A549 (cell line): ENCODE measurements at regions not wholly inside any gene's neighbourhood (a gene's known extent, or its start where the extent isn't known, plus 50 kb on each side); places are given as distances from the start of the nearest gene placed in this dataset.

Experiments used
- ATAC-seq, 2 experiments: fragments of 200-7000 bp in 1 of 2; fragments of >200 bp in 1 of 2; cut with Nextera tagmentation in 1 of 2; cut with Tn5 transposase in 1 of 2; 3 replicates each; pipeline versions ENCODE4 v1.8.0 to v1.9.1; 2018 to 2020; ENCODE audit warnings: mild to moderate bottlenecking in 1 of 2, moderate library complexity in 1 of 2
- CTCF ChIA-PET: fragments of 300-600 bp; sonication (Branson Sonifier 250); formaldehyde crosslinking; extraction: SDS; loops from one replicate; lab custom pipeline; 2021; ENCODE audit warnings: antibody characterized with exemption, inconsistent platforms; lab: Yijun Ruan, JAX
- POLR2A ChIA-PET: fragments of 350-600 bp; formaldehyde crosslinking; extraction: SDS; loops from one replicate; lab custom pipeline; 2021; ENCODE audit warnings: antibody characterized with exemption, inconsistent platforms; lab: Yijun Ruan, JAX
- DNase-seq, 2 experiments: peaks; one replicate each; pipeline versions ENCODE4 v3.0.0 to v3.0.0-alpha.2; 2011 to 2016; ENCODE audit warnings: low read depth in 1 of 2, low spot score in 1 of 2
- FAIRE-seq: peaks from 2 replicates; lab custom pipeline; 2011; peaks lifted over from hg19 to GRCh38; lab: Jason Lieb, UNC
- H3K27ac ChIP-seq, 2 experiments: fragments of >200 bp; sonication (Bioruptor Twin); formaldehyde crosslinking; 3 replicates each; pipeline ENCODE4 v1.5.1; 2016 to 2017
- H3K4me1 ChIP-seq: fragments of >200 bp; sonication (Bioruptor Twin); formaldehyde crosslinking; 3 replicates; pipeline ENCODE4 v1.6.1; 2016
- H3K4me2 ChIP-seq: fragments of >200 bp; sonication (Bioruptor Twin); formaldehyde crosslinking; 3 replicates; pipeline ENCODE4 v1.6.1; 2016
- H3K4me3 ChIP-seq: fragments of >200 bp; sonication (Bioruptor Twin); formaldehyde crosslinking; 3 replicates; pipeline ENCODE4 v1.5.1; 2016
- H3K9me3 ChIP-seq: fragments of >200 bp; sonication (Bioruptor Twin); formaldehyde crosslinking; 3 replicates; pipeline ENCODE4 v1.6.1; 2016
- ATOH8 ChIP-seq: fragments of 250-450 bp; sonication (Bioruptor Pico); IDR thresholded peaks from 2 replicates; pipeline ENCODE4 v1.5.0; 2020; ENCODE audit warnings: low read depth, mild to moderate bottlenecking, moderate library complexity
- BCL3 ChIP-seq: fragments of >200 bp; sonication (Bioruptor Twin); formaldehyde crosslinking; IDR thresholded peaks from 3 replicates; pipeline ENCODE4 v1.6.1; 2016
- BHLHE40 ChIP-seq: IDR thresholded peaks from 2 replicates; pipeline ENCODE4 v1.6.1; 2012; ENCODE audit warnings: low read depth, low read length, inconsistent platforms
- CBX2 ChIP-seq: fragments of 200-600 bp; sonication (generic); IDR thresholded peaks from 2 replicates; pipeline ENCODE4 v1.6.1; 2016; ENCODE audit warnings: low read depth, mild to moderate bottlenecking, borderline replicate concordance
- CEBPB ChIP-seq, 2 experiments: fragments of >200 bp in 1 of 2; sonication (Bioruptor Twin) in 1 of 2; formaldehyde crosslinking in 1 of 2; IDR thresholded peaks; 2 replicates each; pipeline ENCODE4 v1.6.1; 2012 to 2016
- CHD2 ChIP-seq: fragments of 150-350 bp; IDR thresholded peaks from 2 replicates; pipeline ENCODE4 v1.6.1; 2014; ENCODE audit warnings: low read length; ENCODE audit not compliant: partially characterized antibody
- CHD4 ChIP-seq: fragments of 200-600 bp; sonication (generic); IDR thresholded peaks from 2 replicates; pipeline ENCODE4 v1.6.1; 2016; ENCODE audit warnings: antibody characterized with exemption, mild to moderate bottlenecking, borderline replicate concordance
- E2F6 ChIP-seq: IDR thresholded peaks from 2 replicates; pipeline ENCODE4 v1.6.1; 2012; ENCODE audit warnings: low read depth, borderline replicate concordance
- EHMT2 ChIP-seq: fragments of 200-600 bp; sonication (generic); IDR thresholded peaks from 2 replicates; pipeline ENCODE4 v1.6.1; 2016; ENCODE audit warnings: antibody characterized with exemption, low read depth, mild to moderate bottlenecking, moderate library complexity
- ESRRA ChIP-seq: fragments of 150-350 bp; IDR thresholded peaks from 2 replicates; pipeline ENCODE4 v1.6.1; 2014; ENCODE audit warnings: mild to moderate bottlenecking, low read length, borderline replicate concordance
- GATA3 ChIP-seq: IDR thresholded peaks from 2 replicates; pipeline ENCODE4 v1.6.1; 2012; ENCODE audit warnings: borderline replicate concordance
- HOXB13 ChIP-seq: fragments of 250-450 bp; sonication (Bioruptor Pico); IDR thresholded peaks from 2 replicates; pipeline ENCODE4 v1.5.0; 2020; ENCODE audit warnings: low read depth, mild to moderate bottlenecking, moderate library complexity
- HOXB5 ChIP-seq: fragments of 250-450 bp; sonication (Bioruptor Pico); IDR thresholded peaks from 2 replicates; pipeline ENCODE4 v1.5.0; 2020; ENCODE audit warnings: mild to moderate bottlenecking, moderate library complexity
- JUN ChIP-seq, 2 experiments: fragments of >200 bp; sonication (Bioruptor Twin); formaldehyde crosslinking; IDR thresholded peaks; 2 replicates in 1 of 2; 3 replicates in 1 of 2; pipeline ENCODE4 v1.6.1; 2016 to 2017
- KDM1A ChIP-seq: fragments of 200-600 bp; sonication (generic); IDR thresholded peaks from 2 replicates; pipeline ENCODE4 v1.6.1; 2016; ENCODE audit warnings: low read depth, mild to moderate bottlenecking
- KDM5A ChIP-seq: fragments of 200-600 bp; sonication (generic); IDR thresholded peaks from 2 replicates; pipeline ENCODE4 v1.6.1; 2016; ENCODE audit warnings: antibody characterized with exemption, mild to moderate bottlenecking
- MAFK ChIP-seq: fragments of 450-650 bp; IDR thresholded peaks from 2 replicates; pipeline ENCODE4 v1.6.1; 2014; ENCODE audit not compliant: partially characterized antibody
- MAX ChIP-seq: IDR thresholded peaks from 2 replicates; pipeline ENCODE4 v1.6.1; 2012
- MYC ChIP-seq: IDR thresholded peaks from 2 replicates; pipeline ENCODE4 v1.6.1; 2012; ENCODE audit warnings: mild to moderate bottlenecking, inconsistent platforms, low read length, improper control_type of control experiment, borderline replicate concordance
- NFE2L2 ChIP-seq: fragments of 150-350 bp; conservative IDR thresholded peaks from 2 replicates; pipeline ENCODE4 v1.6.1; 2014; ENCODE audit warnings: low read length
- NPAS2 ChIP-seq: fragments of 250-450 bp; sonication (Bioruptor Pico); IDR thresholded peaks from 2 replicates; pipeline ENCODE4 v1.8.0; 2022; ENCODE audit warnings: mild to moderate bottlenecking, moderate library complexity, borderline replicate concordance
- POLR2AphosphoS2 ChIP-seq: conservative IDR thresholded peaks from 2 replicates; pipeline ENCODE4 v1.6.1; 2012; ENCODE audit warnings: low read length, improper control_type of control experiment, inconsistent platforms
- RARB ChIP-seq: fragments of 250-450 bp; sonication (Bioruptor Pico); IDR thresholded peaks from 2 replicates; pipeline ENCODE4 v1.8.0; 2021; ENCODE audit warnings: mild to moderate bottlenecking, moderate library complexity
- REST ChIP-seq: fragments of 200-600 bp; sonication (generic); IDR thresholded peaks from 2 replicates; pipeline ENCODE4 v1.6.1; 2016; ENCODE audit warnings: antibody characterized with exemption, mild to moderate bottlenecking, moderate library complexity
- RNF2 ChIP-seq: fragments of 200-600 bp; sonication (generic); IDR thresholded peaks from 2 replicates; pipeline ENCODE4 v1.6.1; 2016; ENCODE audit warnings: low read depth, mild to moderate bottlenecking, antibody characterized with exemption, moderate library complexity, borderline replicate concordance
- SREBF2 ChIP-seq: fragments of 450-650 bp; IDR thresholded peaks from 2 replicates; pipeline ENCODE4 v1.6.1; 2014; ENCODE audit warnings: mild to moderate bottlenecking, moderate library complexity
- TP53 ChIP-seq: fragments of 250-450 bp; sonication (Bioruptor Pico); IDR thresholded peaks from 2 replicates; pipeline ENCODE4 v1.5.0; 2021; ENCODE audit warnings: mild to moderate bottlenecking, moderate library complexity
- ZC3H11A ChIP-seq: fragments of 450-650 bp; IDR thresholded peaks from 2 replicates; pipeline ENCODE4 v1.6.1; 2014; ENCODE audit warnings: antibody characterized with exemption, mild to moderate bottlenecking
- ZFP36 ChIP-seq: fragments of 450-650 bp; IDR thresholded peaks from 2 replicates; pipeline ENCODE4 v1.6.1; 2014; ENCODE audit warnings: borderline replicate concordance; ENCODE audit not compliant: partially characterized antibody
- WGBS: methylation state at CpG from one replicate; pipeline ENCODE4 v1.1.6; 2017; ENCODE audit errors: missing lambda C conversion rate; 5-methylcytosine and 5-hydroxymethylcytosine counted together

GRCh38 chr14:89096946-89097345 lies 272.5 kb downstream of the TTC8 start:
- no peak overlapping the region for H3K27ac ChIP-seq
- ChIA-PET CTCF (interaction anchor here (1.5 kb wide), 1 partner anchor 9 kb away, joined by 3 read pairs; no protein-coding TSS in a partner anchor), POLR2A (no interaction called here)
- no peak for TF ChIP-seq ZFP36
- TF ChIP-seq POLR2AphosphoS2: no peak
- no peak for TF ChIP-seq CHD4
- TF ChIP-seq MAFK: no peak
- no peak for TF ChIP-seq CEBPB (IDR thresholded peaks at IDR 0.05)
- TF ChIP-seq KDM5A: no peak
- TF ChIP-seq BHLHE40: no peak
- no peak for TF ChIP-seq KDM1A
- TF ChIP-seq HOXB5 (CRISPR knock-in tag): no peak
- no peak for TF ChIP-seq ESRRA
- no peak for TF ChIP-seq GATA3
- no peak for TF ChIP-seq E2F6
- TF ChIP-seq NFE2L2: no peak
- TF ChIP-seq BCL3: no peak
- no peaks in the 10 kb centered on the region for H3K4me1 ChIP-seq
- WGBS: 9% methylated on average over 7 of the region's 9 CpGs
- ATAC-seq: no peak
- FAIRE-seq: no peak
- H3K9me3 ChIP-seq: 0 out of 3 replicates have a peak, but pooled peaks cover 8% of the 10 kb centered on the region
- no peak overlapping the region for H3K4me3 ChIP-seq
- no peak overlapping the region for H3K4me2 ChIP-seq
- no peak for DNase-seq

GRCh38 chr14:89098254-89098653 lies 273.8 kb downstream of the TTC8 start:
- POLR2A ChIA-PET: no interaction called here
- TF ChIP-seq HOXB13 (CRISPR knock-in tag): no peak
- no peak for TF ChIP-seq ZC3H11A
- TF ChIP-seq CHD2: no peak
- TF ChIP-seq RARB (CRISPR knock-in tag): no peak
- no peak for TF ChIP-seq JUN (IDR thresholded peaks at IDR 0.05)
- no peak for TF ChIP-seq MAX
- TF ChIP-seq EHMT2: no peak
- no peak for TF ChIP-seq REST
- no peak for TF ChIP-seq RNF2
- no peak for TF ChIP-seq NPAS2 (CRISPR knock-in tag)
- no peak for TF ChIP-seq SREBF2
- no peak for TF ChIP-seq NFE2L2
- TF ChIP-seq E2F6: no peak
- no peak for TF ChIP-seq POLR2AphosphoS2
- TF ChIP-seq CBX2: no peak
- no peak for TF ChIP-seq HOXB5 (CRISPR knock-in tag)
- TF ChIP-seq ATOH8 (CRISPR knock-in tag): no peak
- TF ChIP-seq TP53: no peak
- TF ChIP-seq MYC: no peak
- CTCF ChIA-PET: interaction anchor here (0.7 kb wide), 1 partner anchor 115 kb away, joined by 3 read pairs; no protein-coding TSS in a partner anchor
- no peaks in the 10 kb centered on the region for H3K4me1 ChIP-seq
- no peak overlapping the region for H3K4me2 ChIP-seq
- H3K27ac ChIP-seq: no peak overlapping the region
- ATAC-seq (no peak), FAIRE-seq (no peak), DNase-seq (no peak)
- WGBS: 0% methylated on average over 2 of the region's 2 CpGs
- H3K9me3 ChIP-seq: 0 out of 3 replicates have a peak, but pooled peaks cover 3% of the 10 kb centered on the region
- no peak overlapping the region for H3K4me3 ChIP-seq
